ENCODE measurements at regions not wholly inside any gene's neighbourhood (a gene's known extent, or its start where the extent isn't known, plus 50 kb on each side); places are given as distances from the start of the nearest gene placed in this dataset.

GRCh38 chr3:22748453-22749045 is 454.6 kb upstream of the UBE2E2 start:
- H3K27ac ChIP-seq, result no peak overlapping the region
- H3K4me2 ChIP-seq, result no peak overlapping the region
- no peak for ATAC-seq
- CTCF ChIA-PET, result no interaction called here
- no peak for FAIRE-seq
- TF ChIP-seq CTCF (IDR thresholded peaks at IDR 0.05) (no peak), HDAC2 (IDR thresholded peaks at IDR 0.05) (no peak), NPAS2 (CRISPR knock-in tag; IDR thresholded peaks at IDR 0.05; ENCODE audit: borderline replicate concordance) (no peak), EHF (CRISPR knock-in tag; IDR thresholded peaks at IDR 0.05) (no peak), MAZ (IDR thresholded peaks at IDR 0.05; ENCODE audit: borderline replicate concordance, low read depth, low read length) (no peak), FOXS1 (CRISPR knock-in tag; IDR thresholded peaks at IDR 0.05) (no peak), ZFP36 (IDR thresholded peaks at IDR 0.05; ENCODE audit: borderline replicate concordance, partially characterized antibody) (no peak), CBX2 (IDR thresholded peaks at IDR 0.05; ENCODE audit: borderline replicate concordance, low read depth) (no peak), GATA3 (IDR thresholded peaks at IDR 0.05; ENCODE audit: borderline replicate concordance) (no peak), RARB (CRISPR knock-in tag; IDR thresholded peaks at IDR 0.05) (no peak), BCL3 (IDR thresholded peaks at IDR 0.05) (no peak)
- TF ChIP-seq, protein P1, sequence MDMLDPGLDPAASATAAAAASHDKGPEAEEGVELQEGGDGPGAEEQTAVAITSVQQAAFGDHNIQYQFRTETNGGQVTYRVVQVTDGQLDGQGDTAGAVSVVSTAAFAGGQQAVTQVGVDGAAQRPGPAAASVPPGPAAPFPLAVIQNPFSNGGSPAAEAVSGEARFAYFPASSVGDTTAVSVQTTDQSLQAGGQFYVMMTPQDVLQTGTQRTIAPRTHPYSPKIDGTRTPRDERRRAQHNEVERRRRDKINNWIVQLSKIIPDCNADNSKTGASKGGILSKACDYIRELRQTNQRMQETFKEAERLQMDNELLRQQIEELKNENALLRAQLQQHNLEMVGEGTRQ (IDR thresholded peaks at IDR 0.05), result no peak
- no peaks in the 10 kb centered on the region for H3K9me3 ChIP-seq
- POLR2A ChIA-PET, result no interaction called here
- no peaks in the 10 kb centered on the region for H3K4me1 ChIP-seq
- DNase-seq (ENCODE audit: low read depth in 1 of 2, low spot score in 1 of 2), result no peak
- H3K4me3 ChIP-seq, result no peak overlapping the region
- WGBS (ENCODE audit: missing lambda C conversion rate), result 21% methylated on average over 3 of the region's 3 CpGs

DNA sequence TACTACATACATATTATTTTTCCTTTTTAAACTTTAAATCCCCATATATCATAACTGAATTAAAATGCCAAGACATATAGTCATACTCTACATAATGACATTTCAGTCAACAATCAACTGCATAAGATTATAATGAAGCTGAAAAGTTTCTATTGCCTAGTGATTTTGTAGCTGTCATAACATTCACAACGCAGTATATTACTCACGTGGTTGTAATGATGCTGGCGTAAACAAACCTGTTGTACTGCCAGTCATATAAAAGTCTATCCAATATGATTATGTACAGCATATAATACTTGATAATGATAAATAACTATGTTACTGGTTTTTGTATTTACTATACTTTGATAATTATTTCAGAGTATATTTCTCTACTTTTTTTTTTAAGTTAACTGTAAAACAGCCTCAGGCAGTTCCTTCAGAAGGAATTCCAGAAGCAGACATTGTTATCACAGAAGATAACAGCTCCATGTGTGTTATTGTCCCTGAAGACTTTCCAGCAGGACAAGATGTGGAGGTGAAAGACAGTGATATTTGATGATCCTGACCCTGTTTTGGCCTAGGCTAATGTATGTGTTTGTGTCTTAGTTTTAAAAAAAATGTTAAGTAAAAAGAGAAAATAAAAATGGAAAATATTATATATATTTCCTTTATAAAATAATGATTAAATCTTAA is 443.4 kb upstream of the UBE2E2 start:
- Histone ChIP-seq H3K4me3 (no peak overlapping the region), H3K27ac (no peak overlapping the region), H3K4me1 (no peaks in the 10 kb centered on the region), H3K9me3 (no peaks in the 10 kb centered on the region), H3K4me2 (no peak overlapping the region)
- ATAC-seq (no peak), FAIRE-seq (no peak), DNase-seq (ENCODE audit: low read depth in 1 of 2, low spot score in 1 of 2) (no peak)
- CTCF ChIA-PET, result no interaction called here
- WGBS (ENCODE audit: missing lambda C conversion rate), result 12% methylated on average over 3 of the region's 3 CpGs
- POLR2A ChIA-PET, result no interaction called here
- no peak for TF ChIP-seq CBX8 (IDR thresholded peaks at IDR 0.05)
- TF ChIP-seq RNF2 (IDR thresholded peaks at IDR 0.05; ENCODE audit: borderline replicate concordance, low read depth), result no peak
- TF ChIP-seq FOSL2 (IDR thresholded peaks at IDR 0.05), result no peak
- no peak for TF ChIP-seq FOSL2 (CRISPR knock-in tag; IDR thresholded peaks at IDR 0.05)
- no peak for TF ChIP-seq HMGXB4 (CRISPR knock-in tag; IDR thresholded peaks at IDR 0.05; ENCODE audit: borderline replicate concordance)
- TF ChIP-seq, protein P2, sequence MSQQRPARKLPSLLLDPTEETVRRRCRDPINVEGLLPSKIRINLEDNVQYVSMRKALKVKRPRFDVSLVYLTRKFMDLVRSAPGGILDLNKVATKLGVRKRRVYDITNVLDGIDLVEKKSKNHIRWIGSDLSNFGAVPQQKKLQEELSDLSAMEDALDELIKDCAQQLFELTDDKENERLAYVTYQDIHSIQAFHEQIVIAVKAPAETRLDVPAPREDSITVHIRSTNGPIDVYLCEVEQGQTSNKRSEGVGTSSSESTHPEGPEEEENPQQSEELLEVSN (IDR thresholded peaks at IDR 0.05; ENCODE audit: borderline replicate concordance, low read depth), result no peak
- TF ChIP-seq MAFK (IDR thresholded peaks at IDR 0.05; ENCODE audit: partially characterized antibody), result no peak
- TF ChIP-seq RARB (CRISPR knock-in tag; IDR thresholded peaks at IDR 0.05), result no peak
- no peak for TF ChIP-seq ZC3H11A (IDR thresholded peaks at IDR 0.05)
- no peak for TF ChIP-seq JUNB (IDR thresholded peaks at IDR 0.05)
- TF ChIP-seq NR3C1 (IDR thresholded peaks at IDR 0.05), result no peak
